ENCODE measurements at regions not wholly inside any gene's neighbourhood (a gene's known extent, or its start where the extent isn't known, plus 50 kb on each side); places are given as distances from the start of the nearest gene placed in this dataset.
"Not testable (repeated sequence)": the region's sequence is repeated elsewhere in the genome, so short reads cannot be mapped to it uniquely, and the experiment has no call there.

GRCh38 chr1:147103416-147104155 is 68.7 kb downstream of the PRKAB2 start:
- not testable (repeated sequence) for H3K9me3 ChIP-seq (replicated peaks; ENCODE audit: low read length); H3K4me1 ChIP-seq (ENCODE audit: control insufficient read depth, insufficient read depth, low read length); H3K27me3 ChIP-seq (ENCODE audit: control insufficient read depth, insufficient read depth, low read length); H3K4me3 ChIP-seq (ENCODE audit: low read length); H3K36me3 ChIP-seq (ENCODE audit: insufficient read depth, low read length); H3K4me2 ChIP-seq (ENCODE audit: low read length); H3K9ac ChIP-seq (ENCODE audit: low read depth, low read length)

GRCh38 chr1:147099192-147099591 is 73.1 kb downstream of the PRKAB2 start:
- no peak overlapping the region for H3K4me3 ChIP-seq (ENCODE audit: low read length)
- H3K9ac ChIP-seq (ENCODE audit: low read depth, low read length), result no peak overlapping the region
- H3K9me3 ChIP-seq (replicated peaks; ENCODE audit: low read length), result no peaks in the 10 kb centered on the region
- no peak overlapping the region for H3K4me2 ChIP-seq (ENCODE audit: low read length)
- H3K27me3 ChIP-seq (ENCODE audit: control insufficient read depth, insufficient read depth, low read length), result peaks cover 15% of the 10 kb centered on the region
- H3K36me3 ChIP-seq (ENCODE audit: insufficient read depth, low read length), result no peaks in the 10 kb centered on the region
- no peaks in the 10 kb centered on the region for H3K4me1 ChIP-seq (ENCODE audit: control insufficient read depth, insufficient read depth, low read length)

GRCh38 chr1:147098338-147098973 is 73.8 kb downstream of the PRKAB2 start:
- not testable (repeated sequence) for H3K36me3 ChIP-seq (ENCODE audit: insufficient read depth, low read length); H3K4me2 ChIP-seq (ENCODE audit: low read length); H3K4me3 ChIP-seq (ENCODE audit: low read length); H3K9me3 ChIP-seq (replicated peaks; ENCODE audit: low read length); H3K9ac ChIP-seq (ENCODE audit: low read depth, low read length); H3K4me1 ChIP-seq (ENCODE audit: control insufficient read depth, insufficient read depth, low read length)
- H3K27me3 ChIP-seq (ENCODE audit: control insufficient read depth, insufficient read depth, low read length), result peaks cover 15% of the 10 kb centered on the region

- Histone ChIP-seq H3K4me1 (ENCODE audit: control insufficient read depth, insufficient read depth, low read length) (no peaks in the 10 kb centered on the region), H3K9ac (ENCODE audit: low read depth, low read length) (no peak overlapping the region), H3K4me2 (ENCODE audit: low read length) (no peak overlapping the region), H3K36me3 (ENCODE audit: insufficient read depth, low read length) (no peaks in the 10 kb centered on the region), H3K4me3 (ENCODE audit: low read length) (no peak overlapping the region), H3K27me3 (ENCODE audit: control insufficient read depth, insufficient read depth, low read length) (peaks cover 25% of the 10 kb centered on the region), H3K9me3 (replicated peaks; ENCODE audit: low read length) (no peaks in the 10 kb centered on the region)
Measured at GRCh38 chr1:147095691-147096090, 76.6 kb downstream of the PRKAB2 start.

GRCh38 chr1:147091801-147092200 is 80.5 kb downstream of the PRKAB2 start:
- peaks cover 30% of the 10 kb centered on the region for H3K27me3 ChIP-seq (ENCODE audit: control insufficient read depth, insufficient read depth, low read length)

GRCh38 chr1:147089457-147089856 is 82.8 kb downstream of the PRKAB2 start:
- H3K9ac ChIP-seq (ENCODE audit: low read depth, low read length), result no peak overlapping the region
- H3K27me3 ChIP-seq (ENCODE audit: control insufficient read depth, insufficient read depth, low read length), result peaks cover 27% of the 10 kb centered on the region
- H3K4me3 ChIP-seq (ENCODE audit: low read length), result no peak overlapping the region
- H3K4me2 ChIP-seq (ENCODE audit: low read length), result no peak overlapping the region
- H3K9me3 ChIP-seq (replicated peaks; ENCODE audit: low read length), result peaks cover 4% of the 10 kb centered on the region
- no peaks in the 10 kb centered on the region for H3K36me3 ChIP-seq (ENCODE audit: insufficient read depth, low read length)
- no peaks in the 10 kb centered on the region for H3K4me1 ChIP-seq (ENCODE audit: control insufficient read depth, insufficient read depth, low read length)

More at GRCh38 chr1:147091801-147092200, 80.5 kb downstream of the PRKAB2 start:
- no peak overlapping the region for H3K4me3 ChIP-seq (ENCODE audit: low read length)
- no peaks in the 10 kb centered on the region for H3K36me3 ChIP-seq (ENCODE audit: insufficient read depth, low read length)
- no peaks in the 10 kb centered on the region for H3K4me1 ChIP-seq (ENCODE audit: control insufficient read depth, insufficient read depth, low read length)
- no peak overlapping the region for H3K4me2 ChIP-seq (ENCODE audit: low read length)
- no peak overlapping the region for H3K9ac ChIP-seq (ENCODE audit: low read depth, low read length)
- peaks cover 4% of the 10 kb centered on the region for H3K9me3 ChIP-seq (replicated peaks; ENCODE audit: low read length)

- peaks cover 37% of the 10 kb centered on the region for H3K27me3 ChIP-seq (ENCODE audit: control insufficient read depth, insufficient read depth, low read length)
- H3K9ac ChIP-seq (ENCODE audit: low read depth, low read length), result no peak overlapping the region
- no peak overlapping the region for H3K4me3 ChIP-seq (ENCODE audit: low read length)
- no peak overlapping the region for H3K4me2 ChIP-seq (ENCODE audit: low read length)
- peaks cover 4% of the 10 kb centered on the region for H3K4me1 ChIP-seq (ENCODE audit: control insufficient read depth, insufficient read depth, low read length)
- peaks cover 4% of the 10 kb centered on the region for H3K9me3 ChIP-seq (replicated peaks; ENCODE audit: low read length)
- no peaks in the 10 kb centered on the region for H3K36me3 ChIP-seq (ENCODE audit: insufficient read depth, low read length)
Measured at GRCh38 chr1:147086129-147086528, 86.1 kb downstream of the PRKAB2 start.

GRCh38 chr1:147084273-147085096 is 87.8 kb downstream of the PRKAB2 start:
- peaks cover 52% of the 10 kb centered on the region for H3K27me3 ChIP-seq (ENCODE audit: control insufficient read depth, insufficient read depth, low read length)
- H3K36me3 ChIP-seq (ENCODE audit: insufficient read depth, low read length), result no peaks in the 10 kb centered on the region
- peaks cover 7% of the 10 kb centered on the region for H3K4me1 ChIP-seq (ENCODE audit: control insufficient read depth, insufficient read depth, low read length)
- H3K4me3 ChIP-seq (ENCODE audit: low read length), result peak overlapping the region; percentile 74
- peaks cover 4% of the 10 kb centered on the region for H3K9me3 ChIP-seq (replicated peaks; ENCODE audit: low read length)
- peak overlapping the region; percentile 89 for H3K9ac ChIP-seq (ENCODE audit: low read depth, low read length)
- peak overlapping the region; percentile 98 for H3K4me2 ChIP-seq (ENCODE audit: low read length)

GRCh38 chr1:147083919-147084272 is 88.4 kb downstream of the PRKAB2 start:
- no peaks in the 10 kb centered on the region for H3K36me3 ChIP-seq (ENCODE audit: insufficient read depth, low read length)
- peaks cover 53% of the 10 kb centered on the region for H3K27me3 ChIP-seq (ENCODE audit: control insufficient read depth, insufficient read depth, low read length)
- no peak overlapping the region for H3K9ac ChIP-seq (ENCODE audit: low read depth, low read length)
- H3K4me3 ChIP-seq (ENCODE audit: low read length), result peak overlapping the region; percentile 74
- peaks cover 7% of the 10 kb centered on the region for H3K4me1 ChIP-seq (ENCODE audit: control insufficient read depth, insufficient read depth, low read length)
- H3K4me2 ChIP-seq (ENCODE audit: low read length), result peak overlapping the region; percentile 98
- H3K9me3 ChIP-seq (replicated peaks; ENCODE audit: low read length), result peaks cover 4% of the 10 kb centered on the region

- Histone ChIP-seq H3K27me3 (ENCODE audit: control insufficient read depth, insufficient read depth, low read length) (peaks cover 75% of the 10 kb centered on the region), H3K4me1 (ENCODE audit: control insufficient read depth, insufficient read depth, low read length) (peaks cover 7% of the 10 kb centered on the region), H3K36me3 (ENCODE audit: insufficient read depth, low read length) (no peaks in the 10 kb centered on the region), H3K4me3 (ENCODE audit: low read length) (no peak overlapping the region), H3K9ac (ENCODE audit: low read depth, low read length) (no peak overlapping the region), H3K4me2 (ENCODE audit: low read length) (no peak overlapping the region), H3K9me3 (replicated peaks; ENCODE audit: low read length) (no peaks in the 10 kb centered on the region)
Measured at GRCh38 chr1:147080671-147081394, 91.4 kb downstream of the PRKAB2 start.

- peaks cover 7% of the 10 kb centered on the region for H3K4me1 ChIP-seq (ENCODE audit: control insufficient read depth, insufficient read depth, low read length)
- H3K9ac ChIP-seq (ENCODE audit: low read depth, low read length), result no peak overlapping the region
- H3K4me2 ChIP-seq (ENCODE audit: low read length), result no peak overlapping the region
- no peaks in the 10 kb centered on the region for H3K9me3 ChIP-seq (replicated peaks; ENCODE audit: low read length)
- no peaks in the 10 kb centered on the region for H3K36me3 ChIP-seq (ENCODE audit: insufficient read depth, low read length)
- peaks cover 81% of the 10 kb centered on the region for H3K27me3 ChIP-seq (ENCODE audit: control insufficient read depth, insufficient read depth, low read length)
- peak overlapping the region; percentile 19 for H3K4me3 ChIP-seq (ENCODE audit: low read length)
Measured at GRCh38 chr1:147080006-147080661, 92.1 kb downstream of the PRKAB2 start.
